K562 (cell line): ENCODE measurements at regions not wholly inside any gene's neighbourhood (a gene's known extent, or its start where the extent isn't known, plus 50 kb on each side); places are given as distances from the start of the nearest gene placed in this dataset.

Experiments
- ADNP ChIP-seq: fragments of 200-800 bp; sonication (Bioruptor generic); IDR thresholded peaks from 2 replicates; pipeline ENCODE4 v1.6.1; 2016; ENCODE audit warnings: missing genetic modification characterization, missing compliant biosample characterization
- C11orf30 ChIP-seq: fragments of 450-650 bp; IDR thresholded peaks from 2 replicates; pipeline ENCODE4 v1.6.1; 2016; ENCODE audit warnings: low read depth, mild to moderate bottlenecking
- CBFB ChIP-seq: sonication (generic); formaldehyde crosslinking; IDR thresholded peaks from 2 replicates; pipeline ENCODE4 v1.4.0; 2020; ENCODE audit warnings: mild to moderate bottlenecking, missing genetic modification reagents
- CHCHD3 ChIP-seq: fragments of 250-450 bp; sonication (Bioruptor Pico); IDR thresholded peaks from 2 replicates; pipeline ENCODE4 v2.1.2; 2022; ENCODE audit warnings: mild to moderate bottlenecking
- CHD4 ChIP-seq: fragments of 200-600 bp; sonication (generic); IDR thresholded peaks from 3 replicates; pipeline ENCODE4 v1.6.1; 2012; ENCODE audit warnings: low read depth, mild to moderate bottlenecking, mixed read lengths, low read length, inconsistent platforms; ENCODE audit not compliant: insufficient read depth, insufficient replicate concordance, poor library complexity, severe bottlenecking
- ETV6 ChIP-seq, 3 experiments: fragments of 150-350 bp in 1 of 3; sonication (generic) in 1 of 3; formaldehyde crosslinking in 1 of 3; IDR thresholded peaks; 2 replicates each; pipeline versions ENCODE4 v1.6.1 to v1.8.0; 2014 to 2022; ENCODE audit warnings: borderline replicate concordance in 2 of 3, low read depth in 2 of 3, antibody characterized with exemption in 1 of 3, low read length in 1 of 3, mild to moderate bottlenecking in 1 of 3, missing genetic modification reagents in 1 of 3
- GTF2F1 ChIP-seq: IDR thresholded peaks from 2 replicates; pipeline ENCODE4 v1.6.1; 2011; ENCODE audit warnings: low read depth, low read length, improper control_type of control experiment
- HDAC1 ChIP-seq, 2 experiments: fragments of 450-650 bp; IDR thresholded peaks; 2 replicates each; pipeline ENCODE4 v1.6.1; 2016 to 2017; ENCODE audit warnings: inconsistent platforms in 1 of 2, mild to moderate bottlenecking in 1 of 2, moderate library complexity in 1 of 2
- HDGF ChIP-seq: fragments of 450-650 bp; IDR thresholded peaks from 2 replicates; pipeline ENCODE4 v1.6.1; 2016
- KAT8 ChIP-seq: fragments of 450-650 bp; IDR thresholded peaks from 2 replicates; pipeline ENCODE4 v1.6.1; 2016; ENCODE audit warnings: low read depth, mild to moderate bottlenecking
- MAFK ChIP-seq: IDR thresholded peaks from 2 replicates; pipeline ENCODE4 v1.6.1; 2011; ENCODE audit warnings: low read length, improper control_type of control experiment
- MED1 ChIP-seq: sonication (generic); formaldehyde crosslinking; IDR thresholded peaks from 2 replicates; pipeline ENCODE4 v1.8.1; 2023; ENCODE audit warnings: missing genetic modification reagents, borderline replicate concordance
- MTF1 ChIP-seq: fragments of 250-450 bp; sonication (Bioruptor Pico); IDR thresholded peaks from 2 replicates; pipeline ENCODE4 v1.9.0; 2021; ENCODE audit warnings: moderate library complexity, mild to moderate bottlenecking, inconsistent platforms, borderline replicate concordance
- NFRKB ChIP-seq: fragments of 450-650 bp; IDR thresholded peaks from 2 replicates; pipeline ENCODE4 v1.6.1; 2016; ENCODE audit warnings: low read depth
- POLR2H ChIP-seq: IDR thresholded peaks from 2 replicates; pipeline ENCODE4 v1.6.1; 2016; ENCODE audit warnings: missing genetic modification characterization, low read depth, mild to moderate bottlenecking, control low read depth, missing compliant biosample characterization, moderate library complexity
- SIRT6 ChIP-seq: IDR thresholded peaks from one replicate; pipeline ENCODE4 v1.6.1; 2012; ENCODE audit warnings: low read depth, mild to moderate bottlenecking, control low read depth, inconsistent platforms, low read length, moderate library complexity
- SMARCB1 ChIP-seq: IDR thresholded peaks from 2 replicates; pipeline ENCODE4 v1.6.1; 2011; ENCODE audit warnings: improper control_type of control experiment, low read depth; ENCODE audit not compliant: insufficient read length
- ZNF124 ChIP-seq: sonication (generic); formaldehyde crosslinking; IDR thresholded peaks from 2 replicates; pipeline ENCODE4 v1.8.1; 2022; ENCODE audit warnings: missing genetic modification reagents
- ZNF316 ChIP-seq: fragments of 450-650 bp; IDR thresholded peaks from 2 replicates; pipeline ENCODE4 v1.6.1; 2016
- ZNF668 ChIP-seq: fragments of 250-450 bp; sonication (Bioruptor Pico); IDR thresholded peaks from 2 replicates; pipeline ENCODE4 v1.8.0; 2022; ENCODE audit warnings: mild to moderate bottlenecking, inconsistent platforms
- TF ChIP-seq, protein P1 (sequence below): sonication (generic); formaldehyde crosslinking; IDR thresholded peaks from 2 replicates; pipeline ENCODE4 v1.8.1; 2023; ENCODE audit warnings: mild to moderate bottlenecking, missing genetic modification reagents
- TF ChIP-seq, protein P2 (sequence below): IDR thresholded peaks from 3 replicates; pipeline ENCODE4 v1.6.1; 2011; ENCODE audit warnings: borderline replicate concordance, mild to moderate bottlenecking; ENCODE audit not compliant: insufficient read length, insufficient read depth
- TF ChIP-seq, protein P3 (sequence below): fragments of 250-450 bp; sonication (Bioruptor Pico); IDR thresholded peaks from 2 replicates; pipeline ENCODE4 v1.8.0; 2021; ENCODE audit warnings: mild to moderate bottlenecking, moderate library complexity
- TF ChIP-seq, protein P4 (sequence below): fragments of 450-650 bp; IDR thresholded peaks from 2 replicates; pipeline ENCODE4 v1.6.1; 2016; ENCODE audit warnings: antibody characterized with exemption

DNA sequence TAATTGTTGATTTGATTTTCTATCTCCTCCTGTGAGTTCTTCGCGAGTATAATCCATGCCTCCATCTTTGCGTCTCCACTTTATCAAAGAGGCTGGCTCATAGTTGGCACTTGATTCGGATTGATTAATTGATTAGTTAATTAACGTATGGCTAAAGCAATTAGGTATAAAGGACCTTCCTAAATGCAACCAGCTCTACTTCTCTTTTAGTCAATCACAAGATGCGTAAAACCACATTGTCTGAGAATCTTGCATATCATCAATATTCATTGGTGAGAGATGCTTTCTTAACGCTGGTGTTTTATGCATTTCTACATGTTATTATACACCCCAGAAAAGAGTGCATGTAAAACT is 56.4 kb upstream of the NR2F2 start (continued):
- TF ChIP-seq KAT8, result 0 out of 2 replicates have a peak, but pooled peaks have one; percentile 43
- TF ChIP-seq POLR2H (tag), result 0 out of 2 replicates have a peak, but pooled peaks have one; percentile 8
- TF ChIP-seq, protein P1, sequence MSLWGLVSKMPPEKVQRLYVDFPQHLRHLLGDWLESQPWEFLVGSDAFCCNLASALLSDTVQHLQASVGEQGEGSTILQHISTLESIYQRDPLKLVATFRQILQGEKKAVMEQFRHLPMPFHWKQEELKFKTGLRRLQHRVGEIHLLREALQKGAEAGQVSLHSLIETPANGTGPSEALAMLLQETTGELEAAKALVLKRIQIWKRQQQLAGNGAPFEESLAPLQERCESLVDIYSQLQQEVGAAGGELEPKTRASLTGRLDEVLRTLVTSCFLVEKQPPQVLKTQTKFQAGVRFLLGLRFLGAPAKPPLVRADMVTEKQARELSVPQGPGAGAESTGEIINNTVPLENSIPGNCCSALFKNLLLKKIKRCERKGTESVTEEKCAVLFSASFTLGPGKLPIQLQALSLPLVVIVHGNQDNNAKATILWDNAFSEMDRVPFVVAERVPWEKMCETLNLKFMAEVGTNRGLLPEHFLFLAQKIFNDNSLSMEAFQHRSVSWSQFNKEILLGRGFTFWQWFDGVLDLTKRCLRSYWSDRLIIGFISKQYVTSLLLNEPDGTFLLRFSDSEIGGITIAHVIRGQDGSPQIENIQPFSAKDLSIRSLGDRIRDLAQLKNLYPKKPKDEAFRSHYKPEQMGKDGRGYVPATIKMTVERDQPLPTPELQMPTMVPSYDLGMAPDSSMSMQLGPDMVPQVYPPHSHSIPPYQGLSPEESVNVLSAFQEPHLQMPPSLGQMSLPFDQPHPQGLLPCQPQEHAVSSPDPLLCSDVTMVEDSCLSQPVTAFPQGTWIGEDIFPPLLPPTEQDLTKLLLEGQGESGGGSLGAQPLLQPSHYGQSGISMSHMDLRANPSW (CRISPR knock-in tag), result no peak
- TF ChIP-seq, protein P2, sequence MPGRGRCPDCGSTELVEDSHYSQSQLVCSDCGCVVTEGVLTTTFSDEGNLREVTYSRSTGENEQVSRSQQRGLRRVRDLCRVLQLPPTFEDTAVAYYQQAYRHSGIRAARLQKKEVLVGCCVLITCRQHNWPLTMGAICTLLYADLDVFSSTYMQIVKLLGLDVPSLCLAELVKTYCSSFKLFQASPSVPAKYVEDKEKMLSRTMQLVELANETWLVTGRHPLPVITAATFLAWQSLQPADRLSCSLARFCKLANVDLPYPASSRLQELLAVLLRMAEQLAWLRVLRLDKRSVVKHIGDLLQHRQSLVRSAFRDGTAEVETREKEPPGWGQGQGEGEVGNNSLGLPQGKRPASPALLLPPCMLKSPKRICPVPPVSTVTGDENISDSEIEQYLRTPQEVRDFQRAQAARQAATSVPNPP, result no peak
- TF ChIP-seq C11orf30, result no peak
- no peak for TF ChIP-seq SIRT6
- no peak for TF ChIP-seq HDGF
- TF ChIP-seq CBFB, result no peak
- TF ChIP-seq MAFK, result no peak
- TF ChIP-seq ZNF316, result no peak
- TF ChIP-seq SMARCB1, result peak; percentile 4
- TF ChIP-seq, protein P3, sequence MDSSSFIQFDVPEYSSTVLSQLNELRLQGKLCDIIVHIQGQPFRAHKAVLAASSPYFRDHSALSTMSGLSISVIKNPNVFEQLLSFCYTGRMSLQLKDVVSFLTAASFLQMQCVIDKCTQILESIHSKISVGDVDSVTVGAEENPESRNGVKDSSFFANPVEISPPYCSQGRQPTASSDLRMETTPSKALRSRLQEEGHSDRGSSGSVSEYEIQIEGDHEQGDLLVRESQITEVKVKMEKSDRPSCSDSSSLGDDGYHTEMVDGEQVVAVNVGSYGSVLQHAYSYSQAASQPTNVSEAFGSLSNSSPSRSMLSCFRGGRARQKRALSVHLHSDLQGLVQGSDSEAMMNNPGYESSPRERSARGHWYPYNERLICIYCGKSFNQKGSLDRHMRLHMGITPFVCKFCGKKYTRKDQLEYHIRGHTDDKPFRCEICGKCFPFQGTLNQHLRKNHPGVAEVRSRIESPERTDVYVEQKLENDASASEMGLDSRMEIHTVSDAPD (CRISPR knock-in tag), result no peak
- TF ChIP-seq MTF1 (CRISPR knock-in tag), result no peak
- TF ChIP-seq ADNP, result 0 out of 2 replicates have a peak, but pooled peaks have one; percentile 5
- 0 out of 2 replicates have a peak, but pooled peaks have one; percentile 76 for TF ChIP-seq ZNF668 (CRISPR knock-in tag)
- TF ChIP-seq GTF2F1, result no peak
- no peak for TF ChIP-seq ZNF124 (CRISPR knock-in tag)
- 0 out of 2 replicates have a peak, but pooled peaks have one; percentile 27 for TF ChIP-seq NFRKB
- no peak for TF ChIP-seq CHCHD3 (CRISPR knock-in tag)
- TF ChIP-seq MED1 (CRISPR knock-in tag), result no peak
- peak; percentile 61 for TF ChIP-seq CHD4
- peak in 1 of 2 experiments; percentile 41; a peak in 1 of 4 replicates for TF ChIP-seq HDAC1 (IDR thresholded peaks at IDR 0.05)
- TF ChIP-seq, protein P4, sequence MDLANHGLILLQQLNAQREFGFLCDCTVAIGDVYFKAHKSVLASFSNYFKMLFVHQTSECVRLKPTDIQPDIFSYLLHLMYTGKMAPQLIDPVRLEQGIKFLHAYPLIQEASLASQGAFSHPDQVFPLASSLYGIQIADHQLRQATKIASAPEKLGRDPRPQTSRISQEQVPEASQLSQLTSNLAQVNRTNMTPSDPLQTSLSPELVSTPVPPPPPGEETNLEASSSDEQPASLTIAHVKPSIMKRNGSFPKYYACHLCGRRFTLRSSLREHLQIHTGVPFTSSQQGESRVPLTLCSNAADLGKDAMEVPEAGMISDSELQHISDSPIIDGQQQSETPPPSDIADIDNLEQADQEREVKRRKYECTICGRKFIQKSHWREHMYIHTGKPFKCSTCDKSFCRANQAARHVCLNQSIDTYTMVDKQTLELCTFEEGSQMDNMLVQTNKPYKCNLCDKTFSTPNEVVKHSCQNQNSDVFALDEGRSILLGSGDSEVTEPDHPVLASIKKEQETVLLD, result peak; percentile 6; the same call in 1 of the 2 replicates
- no peak for TF ChIP-seq ETV6 (IDR thresholded peaks at IDR 0.05; ENCODE audit: borderline replicate concordance in 1 of 2, low read depth in 2 of 2, low read length in 1 of 2)
- TF ChIP-seq ETV6 (CRISPR knock-in tag; IDR thresholded peaks at IDR 0.05; ENCODE audit: borderline replicate concordance), result peak; percentile 11; the same call in 1 of the 2 replicates
